ENCODE measurements at regions not wholly inside any gene's neighbourhood (a gene's known extent, or its start where the extent isn't known, plus 50 kb on each side); places are given as distances from the start of the nearest gene placed in this dataset.

DNA sequence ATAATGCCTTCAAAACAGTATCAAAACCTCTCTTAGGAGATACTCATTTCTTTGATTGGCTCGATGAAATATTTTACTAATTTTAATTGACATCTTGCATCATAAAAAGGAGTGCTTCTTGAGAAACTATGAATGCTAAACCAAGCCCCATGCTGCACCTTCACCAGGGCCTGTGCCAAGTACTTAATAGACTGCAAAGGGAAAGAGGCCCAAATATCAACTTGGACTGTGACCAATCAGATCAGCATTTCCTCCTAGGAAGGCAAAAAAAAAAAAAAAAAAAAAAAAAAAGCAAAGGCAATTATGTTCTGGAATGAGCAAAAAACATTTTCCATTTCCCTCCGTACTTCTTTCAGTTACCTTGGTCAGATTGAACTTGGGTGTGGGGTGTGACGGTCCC lies 253.0 kb upstream of the SOX4 start:
- no peak overlapping the region for H3K27ac ChIP-seq (ENCODE audit: low read length)
- no peaks in the 10 kb centered on the region for H3K9me3 ChIP-seq (ENCODE audit: low read length)
- no peaks in the 10 kb centered on the region for H3K9me2 ChIP-seq (ENCODE audit: insufficient read depth, low read length)
- H3K79me2 ChIP-seq (replicated peaks; ENCODE audit: insufficient read depth, low read length): no peaks in the 10 kb centered on the region
- no peaks in the 10 kb centered on the region for H3K36me3 ChIP-seq (ENCODE audit: insufficient read depth, low read length)
- no peak overlapping the region for H3K4me3 ChIP-seq (ENCODE audit: low read length)
- H3F3A ChIP-seq (ENCODE audit: insufficient read depth, low read length, poor library complexity, severe bottlenecking): no peaks in the 10 kb centered on the region
- TF ChIP-seq, protein P1, sequence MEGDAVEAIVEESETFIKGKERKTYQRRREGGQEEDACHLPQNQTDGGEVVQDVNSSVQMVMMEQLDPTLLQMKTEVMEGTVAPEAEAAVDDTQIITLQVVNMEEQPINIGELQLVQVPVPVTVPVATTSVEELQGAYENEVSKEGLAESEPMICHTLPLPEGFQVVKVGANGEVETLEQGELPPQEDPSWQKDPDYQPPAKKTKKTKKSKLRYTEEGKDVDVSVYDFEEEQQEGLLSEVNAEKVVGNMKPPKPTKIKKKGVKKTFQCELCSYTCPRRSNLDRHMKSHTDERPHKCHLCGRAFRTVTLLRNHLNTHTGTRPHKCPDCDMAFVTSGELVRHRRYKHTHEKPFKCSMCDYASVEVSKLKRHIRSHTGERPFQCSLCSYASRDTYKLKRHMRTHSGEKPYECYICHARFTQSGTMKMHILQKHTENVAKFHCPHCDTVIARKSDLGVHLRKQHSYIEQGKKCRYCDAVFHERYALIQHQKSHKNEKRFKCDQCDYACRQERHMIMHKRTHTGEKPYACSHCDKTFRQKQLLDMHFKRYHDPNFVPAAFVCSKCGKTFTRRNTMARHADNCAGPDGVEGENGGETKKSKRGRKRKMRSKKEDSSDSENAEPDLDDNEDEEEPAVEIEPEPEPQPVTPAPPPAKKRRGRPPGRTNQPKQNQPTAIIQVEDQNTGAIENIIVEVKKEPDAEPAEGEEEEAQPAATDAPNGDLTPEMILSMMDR (IDR thresholded peaks at IDR 0.05; ENCODE audit: poor library complexity, severe bottlenecking): no peak
- TF ChIP-seq TAF1 (IDR thresholded peaks at IDR 0.05; ENCODE audit: low read depth) (no peak), MXI1 (conservative IDR thresholded peaks at IDR 0.05; ENCODE audit: poor library complexity, severe bottlenecking) (no peak), RAD21 (conservative IDR thresholded peaks at IDR 0.05) (no peak), SMC3 (conservative IDR thresholded peaks at IDR 0.05; ENCODE audit: poor library complexity) (no peak), EZH2 (IDR thresholded peaks at IDR 0.05; ENCODE audit: borderline replicate concordance, insufficient read depth, low read length, poor library complexity, severe bottlenecking) (no peak), EP300 (conservative IDR thresholded peaks at IDR 0.05; ENCODE audit: poor library complexity, severe bottlenecking) (no peak), POLR2AphosphoS5 (IDR thresholded peaks at IDR 0.05) (no peak)
- TF ChIP-seq, protein P2, sequence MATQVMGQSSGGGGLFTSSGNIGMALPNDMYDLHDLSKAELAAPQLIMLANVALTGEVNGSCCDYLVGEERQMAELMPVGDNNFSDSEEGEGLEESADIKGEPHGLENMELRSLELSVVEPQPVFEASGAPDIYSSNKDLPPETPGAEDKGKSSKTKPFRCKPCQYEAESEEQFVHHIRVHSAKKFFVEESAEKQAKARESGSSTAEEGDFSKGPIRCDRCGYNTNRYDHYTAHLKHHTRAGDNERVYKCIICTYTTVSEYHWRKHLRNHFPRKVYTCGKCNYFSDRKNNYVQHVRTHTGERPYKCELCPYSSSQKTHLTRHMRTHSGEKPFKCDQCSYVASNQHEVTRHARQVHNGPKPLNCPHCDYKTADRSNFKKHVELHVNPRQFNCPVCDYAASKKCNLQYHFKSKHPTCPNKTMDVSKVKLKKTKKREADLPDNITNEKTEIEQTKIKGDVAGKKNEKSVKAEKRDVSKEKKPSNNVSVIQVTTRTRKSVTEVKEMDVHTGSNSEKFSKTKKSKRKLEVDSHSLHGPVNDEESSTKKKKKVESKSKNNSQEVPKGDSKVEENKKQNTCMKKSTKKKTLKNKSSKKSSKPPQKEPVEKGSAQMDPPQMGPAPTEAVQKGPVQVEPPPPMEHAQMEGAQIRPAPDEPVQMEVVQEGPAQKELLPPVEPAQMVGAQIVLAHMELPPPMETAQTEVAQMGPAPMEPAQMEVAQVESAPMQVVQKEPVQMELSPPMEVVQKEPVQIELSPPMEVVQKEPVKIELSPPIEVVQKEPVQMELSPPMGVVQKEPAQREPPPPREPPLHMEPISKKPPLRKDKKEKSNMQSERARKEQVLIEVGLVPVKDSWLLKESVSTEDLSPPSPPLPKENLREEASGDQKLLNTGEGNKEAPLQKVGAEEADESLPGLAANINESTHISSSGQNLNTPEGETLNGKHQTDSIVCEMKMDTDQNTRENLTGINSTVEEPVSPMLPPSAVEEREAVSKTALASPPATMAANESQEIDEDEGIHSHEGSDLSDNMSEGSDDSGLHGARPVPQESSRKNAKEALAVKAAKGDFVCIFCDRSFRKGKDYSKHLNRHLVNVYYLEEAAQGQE (IDR thresholded peaks at IDR 0.05; ENCODE audit: borderline replicate concordance): no peak
- no peak overlapping the region for H3K4me2 ChIP-seq (ENCODE audit: low read length)
- no peak overlapping the region for H3K9ac ChIP-seq (ENCODE audit: low read length)
- H4K20me1 ChIP-seq (ENCODE audit: insufficient read depth): no peaks in the 10 kb centered on the region
- H2AFZ ChIP-seq (ENCODE audit: low read depth, low read length): no peak overlapping the region
- no peaks in the 10 kb centered on the region for H3K27me3 ChIP-seq (ENCODE audit: insufficient read depth, low read depth, low read length)

GRCh38 chr6:21341910-21342309 lies 251.6 kb upstream of the SOX4 start:
- Histone ChIP-seq H3K79me2 (replicated peaks; ENCODE audit: insufficient read depth, low read length) (no peaks in the 10 kb centered on the region), H3K36me3 (ENCODE audit: insufficient read depth, low read length) (no peaks in the 10 kb centered on the region), H3K27ac (ENCODE audit: low read length) (no peak overlapping the region), H3K4me2 (ENCODE audit: low read length) (no peak overlapping the region), H2AFZ (ENCODE audit: low read depth, low read length) (no peak overlapping the region), H3K27me3 (ENCODE audit: insufficient read depth, low read depth, low read length) (no peaks in the 10 kb centered on the region), H3K9ac (ENCODE audit: low read length) (no peak overlapping the region), H4K20me1 (ENCODE audit: insufficient read depth) (no peaks in the 10 kb centered on the region), H3K9me3 (ENCODE audit: low read length) (no peaks in the 10 kb centered on the region), H3F3A (ENCODE audit: insufficient read depth, low read length, poor library complexity, severe bottlenecking) (no peaks in the 10 kb centered on the region), H3K4me3 (ENCODE audit: low read length) (no peak overlapping the region), H3K9me2 (ENCODE audit: insufficient read depth, low read length) (no peaks in the 10 kb centered on the region)
- TF ChIP-seq EZH2 (IDR thresholded peaks at IDR 0.05; ENCODE audit: borderline replicate concordance, insufficient read depth, low read length, poor library complexity, severe bottlenecking) (no peak), POLR2AphosphoS5 (IDR thresholded peaks at IDR 0.05) (no peak)

DNA sequence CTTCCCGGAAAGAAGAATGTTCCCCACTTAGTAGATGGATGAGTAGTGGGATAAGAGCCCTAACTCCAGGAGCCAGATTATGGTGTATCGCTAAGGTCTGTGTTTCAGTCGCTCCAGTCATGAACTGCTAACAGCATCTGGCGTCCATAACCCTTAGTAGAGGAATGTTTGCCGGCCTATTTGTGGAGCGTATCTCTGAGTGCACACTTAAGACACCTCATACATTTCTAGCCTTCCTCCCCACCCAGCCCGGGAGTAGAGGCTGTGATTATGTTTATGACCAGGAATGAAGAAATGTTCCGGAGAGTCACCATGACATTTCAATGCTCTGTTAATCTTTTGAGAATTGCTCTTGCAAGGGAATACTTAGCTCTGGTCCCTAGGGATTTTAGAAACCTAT lies 251.1 kb upstream of the SOX4 start:
- Histone ChIP-seq H3K4me3 (ENCODE audit: low read length) (no peak overlapping the region), H3K4me2 (ENCODE audit: low read length) (no peak overlapping the region), H4K20me1 (ENCODE audit: insufficient read depth) (no peaks in the 10 kb centered on the region), H3K9me2 (ENCODE audit: insufficient read depth, low read length) (no peaks in the 10 kb centered on the region), H3K9me3 (ENCODE audit: low read length) (no peaks in the 10 kb centered on the region), H3K36me3 (ENCODE audit: insufficient read depth, low read length) (no peaks in the 10 kb centered on the region), H2AFZ (ENCODE audit: low read depth, low read length) (no peak overlapping the region), H3F3A (ENCODE audit: insufficient read depth, low read length, poor library complexity, severe bottlenecking) (no peaks in the 10 kb centered on the region), H3K27ac (ENCODE audit: low read length) (no peak overlapping the region), H3K9ac (ENCODE audit: low read length) (no peak overlapping the region), H3K27me3 (ENCODE audit: insufficient read depth, low read depth, low read length) (no peaks in the 10 kb centered on the region), H3K79me2 (replicated peaks; ENCODE audit: insufficient read depth, low read length) (no peaks in the 10 kb centered on the region)
- TF ChIP-seq EP300 (conservative IDR thresholded peaks at IDR 0.05; ENCODE audit: poor library complexity, severe bottlenecking) (no peak), MXI1 (conservative IDR thresholded peaks at IDR 0.05; ENCODE audit: poor library complexity, severe bottlenecking) (no peak), TAF1 (IDR thresholded peaks at IDR 0.05; ENCODE audit: low read depth) (no peak), EZH2 (IDR thresholded peaks at IDR 0.05; ENCODE audit: borderline replicate concordance, insufficient read depth, low read length, poor library complexity, severe bottlenecking) (no peak), POLR2AphosphoS5 (IDR thresholded peaks at IDR 0.05) (no peak), RAD21 (conservative IDR thresholded peaks at IDR 0.05) (no peak), SMC3 (conservative IDR thresholded peaks at IDR 0.05; ENCODE audit: poor library complexity) (no peak)
- TF ChIP-seq, protein P2 (IDR thresholded peaks at IDR 0.05; ENCODE audit: borderline replicate concordance): no peak
- TF ChIP-seq, protein P1 (IDR thresholded peaks at IDR 0.05; ENCODE audit: poor library complexity, severe bottlenecking): no peak
